Thoracic aorta (tissue), 2 donors: ENCODE measurements at regions not wholly inside any gene's neighbourhood (a gene's known extent, or its start where the extent isn't known, plus 50 kb on each side); places are given as distances from the start of the nearest gene placed in this dataset.

Experiments used
- ATAC-seq: fragments of 150-250 bp; one replicate; pipeline ENCODE4 v1.8.0; 2017; ENCODE audit warnings: low read depth; ENCODE audit not compliant: insufficient number of reproducible peaks, low FRiP score
- DNase-seq: peaks from one replicate; pipeline ENCODE4 v3.0.0-alpha.2; 2020; ENCODE audit warnings: low spot score
- H3K27ac ChIP-seq, 2 donors: fragments of 200-600 bp; sonication (generic); 1 replicate in 1 of 2; 2 replicates in 1 of 2; pipeline ENCODE4 v1.5.1; 2016; ENCODE audit warnings: mild to moderate bottlenecking in 2 of 2, moderate library complexity in 2 of 2
- H3K27me3 ChIP-seq: fragments of 200-600 bp; sonication (generic); replicated peaks from 2 replicates; pipeline ENCODE4 v1.6.0; 2016; ENCODE audit warnings: mild to moderate bottlenecking; ENCODE audit not compliant: insufficient read depth
- H3K36me3 ChIP-seq: fragments of 200-600 bp; sonication (generic); one replicate; pipeline ENCODE4 v1.5.1; 2016
- H3K4me1 ChIP-seq, 2 donors: fragments of 200-600 bp; sonication (generic); 1 replicate in 1 of 2; 2 replicates in 1 of 2; pipeline versions ENCODE4 v1.5.1 to v1.6.0; 2016; ENCODE audit warnings: low read depth in 2 of 2, mild to moderate bottlenecking in 1 of 2; ENCODE audit not compliant: control insufficient read depth in 1 of 2
- H3K4me3 ChIP-seq: fragments of 200-600 bp; sonication (generic); 2 replicates; pipeline ENCODE4 v1.5.1; 2016; ENCODE audit warnings: mild to moderate bottlenecking
- H3K9me3 ChIP-seq: fragments of 200-600 bp; sonication (generic); 2 replicates; pipeline ENCODE4 v1.5.1; 2016
- CTCF ChIP-seq: fragments of 200-600 bp; sonication (generic); IDR thresholded peaks from one replicate; pipeline ENCODE4 v1.5.1; 2019; ENCODE audit warnings: antibody characterized with exemption

GRCh38 chr20:30985386-30985785 is 272.1 kb upstream of the DEFB115 start:
- Histone ChIP-seq H3K27ac (no peak overlapping the region), H3K36me3 (no peaks in the 10 kb centered on the region), H3K4me1 (no peaks in the 10 kb centered on the region), H3K27me3 (no peaks in the 10 kb centered on the region), H3K4me3 (no peak overlapping the region), H3K9me3 (no peaks in the 10 kb centered on the region)
- no peak for TF ChIP-seq CTCF
- ATAC-seq (no peak), DNase-seq (no peak)
